ENCODE measurements at regions not wholly inside any gene's neighbourhood (a gene's known extent, or its start where the extent isn't known, plus 50 kb on each side); places are given as distances from the start of the nearest gene placed in this dataset.
"Not testable (repeated sequence)": the region's sequence is repeated elsewhere in the genome, so short reads cannot be mapped to it uniquely, and the experiment has no call there.

- DNase-seq (ENCODE audit: low spot score) = no peak
Observed at GRCh38 chr6:84871925-84872324, 107.5 kb upstream of the TBX18 start.

- no peak for DNase-seq (ENCODE audit: low spot score)
Observed at GRCh38 chr6:84870672-84871071, 106.3 kb upstream of the TBX18 start.

GRCh38 chr6:84868149-84868548 is 103.8 kb upstream of the TBX18 start:
- DNase-seq (ENCODE audit: low spot score) = no peak

GRCh38 chr6:84867521-84867920 is 103.1 kb upstream of the TBX18 start:
- no peak for DNase-seq (ENCODE audit: low spot score)

- no peak for DNase-seq (ENCODE audit: low spot score)
Observed at GRCh38 chr6:84866715-84867114, 102.3 kb upstream of the TBX18 start.

GRCh38 chr6:84865372-84865771 is 101.0 kb upstream of the TBX18 start:
- DNase-seq (ENCODE audit: low spot score) = not testable (repeated sequence)

GRCh38 chr6:84862843-84863242 is 98.4 kb upstream of the TBX18 start:
- no peak for DNase-seq (ENCODE audit: low spot score)

GRCh38 chr6:84860920-84861319 is 96.5 kb upstream of the TBX18 start:
- no peak for DNase-seq (ENCODE audit: low spot score)

GRCh38 chr6:84860509-84860908 is 96.1 kb upstream of the TBX18 start:
- DNase-seq (ENCODE audit: low spot score) = no peak

- DNase-seq (ENCODE audit: low spot score) = no peak
Observed at GRCh38 chr6:84854811-84855400, 90.5 kb upstream of the TBX18 start.

- no peak for DNase-seq (ENCODE audit: low spot score)
Observed at GRCh38 chr6:84853901-84854300, 89.5 kb upstream of the TBX18 start.

- DNase-seq (ENCODE audit: low spot score) = no peak
Observed at GRCh38 chr6:84848960-84849359, 84.6 kb upstream of the TBX18 start.

GRCh38 chr6:84847390-84848160 is 83.2 kb upstream of the TBX18 start:
- DNase-seq (ENCODE audit: low spot score) = no peak

GRCh38 chr6:84842525-84843166 is 78.2 kb upstream of the TBX18 start:
- DNase-seq (ENCODE audit: low spot score) = no peak

- DNase-seq (ENCODE audit: low spot score) = not testable (repeated sequence)
Observed at GRCh38 chr6:84837068-84837866, 72.9 kb upstream of the TBX18 start.

- DNase-seq (ENCODE audit: low spot score) = no peak
Observed at GRCh38 chr6:84836366-84836765, 72.0 kb upstream of the TBX18 start.

- DNase-seq (ENCODE audit: low spot score) = no peak
Observed at GRCh38 chr6:84835340-84835739, 70.9 kb upstream of the TBX18 start.

- not testable (repeated sequence) for DNase-seq (ENCODE audit: low spot score)
Observed at GRCh38 chr6:84831924-84832323, 67.5 kb upstream of the TBX18 start.

- no peak for DNase-seq (ENCODE audit: low spot score)
Observed at GRCh38 chr6:84825461-84825860, 61.1 kb upstream of the TBX18 start.

- not testable (repeated sequence) for DNase-seq (ENCODE audit: low spot score)
Observed at GRCh38 chr6:84821314-84821713, 56.9 kb upstream of the TBX18 start.

GRCh38 chr6:84816741-84817140 is 52.3 kb upstream of the TBX18 start:
- no peak for DNase-seq (ENCODE audit: low spot score)

GRCh38 chr6:84815896-84816735 is 51.7 kb upstream of the TBX18 start:
- no peak for DNase-seq (ENCODE audit: low spot score)
